DOHH2 (cell line): ENCODE measurements at regions not wholly inside any gene's neighbourhood (a gene's known extent, or its start where the extent isn't known, plus 50 kb on each side); places are given as distances from the start of the nearest gene placed in this dataset.

Source experiments
- H3F3A ChIP-seq: fragments of 200-600 bp; sonication (generic), shearing (Covaris generic); 2 replicates; pipeline ENCODE4 v1.6.0; 2016; ENCODE audit warnings: antibody characterized with exemption, mild to moderate bottlenecking; ENCODE audit not compliant: control insufficient read depth, insufficient read depth
- H3K27ac ChIP-seq: fragments of 200-600 bp; sonication (generic); 2 replicates; pipeline ENCODE4 v1.5.1; 2014; ENCODE audit warnings: low read depth, mild to moderate bottlenecking, low read length, moderate library complexity
- H3K27me3 ChIP-seq: fragments of 200-600 bp; sonication (generic); 2 replicates; pipeline ENCODE4 v1.6.1; 2014; ENCODE audit warnings: mild to moderate bottlenecking, low read length, mixed read lengths; ENCODE audit not compliant: control insufficient read depth
- H3K36me3 ChIP-seq: fragments of 200-600 bp; sonication (generic); 2 replicates; pipeline ENCODE4 v1.6.1; 2014; ENCODE audit warnings: mild to moderate bottlenecking, low read length, moderate library complexity, mixed read lengths; ENCODE audit not compliant: control insufficient read depth
- H3K4me1 ChIP-seq: fragments of 200-600 bp; sonication (generic); 2 replicates; pipeline ENCODE4 v1.6.1; 2014; ENCODE audit warnings: mild to moderate bottlenecking, low read length, mixed read lengths; ENCODE audit not compliant: control insufficient read depth
- H3K4me2 ChIP-seq: fragments of 200-600 bp; sonication (generic); 2 replicates; pipeline ENCODE4 v1.6.0; 2014; ENCODE audit warnings: mild to moderate bottlenecking, low read length, moderate library complexity
- H3K4me3 ChIP-seq: fragments of 200-600 bp; sonication (generic); 2 replicates; pipeline ENCODE4 v1.5.1; 2014; ENCODE audit warnings: mild to moderate bottlenecking, low read length, mixed read lengths
- H3K79me2 ChIP-seq: fragments of 200-600 bp; sonication (generic); 2 replicates; pipeline ENCODE4 v1.6.1; 2014; ENCODE audit warnings: mild to moderate bottlenecking, low read length, mixed read lengths; ENCODE audit not compliant: control insufficient read depth
- H3K9me2 ChIP-seq: fragments of 200-600 bp; sonication (generic); replicated peaks from 2 replicates; pipeline ENCODE4 v1.6.1; 2014; ENCODE audit warnings: mild to moderate bottlenecking, low read length, mixed read lengths; ENCODE audit not compliant: control insufficient read depth
- H3K9me3 ChIP-seq: fragments of 200-600 bp; sonication (generic); 2 replicates; pipeline ENCODE4 v1.6.1; 2014; ENCODE audit warnings: antibody characterized with exemption, low read length, mixed read lengths; ENCODE audit not compliant: control insufficient read depth, insufficient read depth
- H4K20me1 ChIP-seq: fragments of 200-600 bp; sonication (generic); 2 replicates; pipeline ENCODE4 v1.6.0; 2014; ENCODE audit warnings: low read depth, mild to moderate bottlenecking, antibody characterized with exemption, low read length, moderate library complexity; ENCODE audit not compliant: control insufficient read depth, insufficient read depth
- CTCF ChIP-seq: fragments of 200-600 bp; sonication (generic); IDR thresholded peaks from one replicate; pipeline ENCODE4 v1.5.1; 2014; ENCODE audit warnings: antibody characterized with exemption, mild to moderate bottlenecking, low read depth, low read length; ENCODE audit not compliant: poor library complexity, severe bottlenecking
- EZH2phosphoT487 ChIP-seq: fragments of 200-600 bp; sonication (generic); IDR thresholded peaks from 2 replicates; pipeline ENCODE4 v1.6.1; 2017; ENCODE audit warnings: borderline replicate concordance, mild to moderate bottlenecking, antibody characterized with exemption, low read length, moderate library complexity, mixed read lengths

- Histone ChIP-seq H3K4me2 (no peak overlapping the region), H3K4me1 (no peaks in the 10 kb centered on the region), H4K20me1 (no peaks in the 10 kb centered on the region), H3K9me3 (no peaks in the 10 kb centered on the region), H3F3A (no peaks in the 10 kb centered on the region), H3K4me3 (no peak overlapping the region), H3K79me2 (no peaks in the 10 kb centered on the region), H3K36me3 (no peaks in the 10 kb centered on the region), H3K9me2 (no peaks in the 10 kb centered on the region), H3K27ac (no peak overlapping the region), H3K27me3 (no peaks in the 10 kb centered on the region)
- no peak for TF ChIP-seq CTCF
- TF ChIP-seq EZH2phosphoT487 = no peak
Observed at GRCh38 chr3:87626546-87626945, 350.2 kb upstream of the POU1F1 start.

GRCh38 chr3:87625876-87626275, 349.5 kb upstream of the POU1F1 start:
- no peaks in the 10 kb centered on the region for H3K4me1 ChIP-seq
- H3K9me3 ChIP-seq = no peaks in the 10 kb centered on the region
- no peak overlapping the region for H3K4me2 ChIP-seq
- no peak overlapping the region for H3K27ac ChIP-seq
- H3K4me3 ChIP-seq = no peak overlapping the region
- H3K79me2 ChIP-seq = no peaks in the 10 kb centered on the region
- H3K27me3 ChIP-seq = no peaks in the 10 kb centered on the region
- H3F3A ChIP-seq = no peaks in the 10 kb centered on the region
- no peaks in the 10 kb centered on the region for H3K9me2 ChIP-seq
- TF ChIP-seq EZH2phosphoT487 (no peak), CTCF (no peak)
- no peaks in the 10 kb centered on the region for H3K36me3 ChIP-seq
- H4K20me1 ChIP-seq = no peaks in the 10 kb centered on the region

GRCh38 chr3:87624860-87625259, 348.5 kb upstream of the POU1F1 start:
- H3K36me3 ChIP-seq = no peaks in the 10 kb centered on the region

More at GRCh38 chr3:87624860-87625259, 348.5 kb upstream of the POU1F1 start:
- Histone ChIP-seq H3K27ac (no peak overlapping the region), H4K20me1 (no peaks in the 10 kb centered on the region), H3K79me2 (no peaks in the 10 kb centered on the region), H3K4me3 (no peak overlapping the region), H3K4me2 (no peak overlapping the region), H3F3A (no peaks in the 10 kb centered on the region), H3K9me2 (no peaks in the 10 kb centered on the region), H3K4me1 (no peaks in the 10 kb centered on the region), H3K27me3 (no peaks in the 10 kb centered on the region), H3K9me3 (no peaks in the 10 kb centered on the region)
- TF ChIP-seq CTCF (no peak), EZH2phosphoT487 (no peak)
